Endodermal cell (in vitro differentiated cells): ENCODE measurements at regions not wholly inside any gene's neighbourhood (a gene's known extent, or its start where the extent isn't known, plus 50 kb on each side); places are given as distances from the start of the nearest gene placed in this dataset.

Source experiments
- DNase-seq: peaks from one replicate; pipeline ENCODE4 v3.0.0-alpha.2; 2017
- H3K27ac ChIP-seq: 2 replicates; pipeline ENCODE4 v1.5.1; 2013; ENCODE audit warnings: mild to moderate bottlenecking, low read depth, low read length, moderate library complexity
- H3K27me3 ChIP-seq: 2 replicates; pipeline ENCODE4 v1.6.1; 2013; ENCODE audit warnings: mild to moderate bottlenecking, low read length, moderate library complexity; ENCODE audit not compliant: insufficient read depth, control insufficient read depth, poor library complexity, severe bottlenecking
- H3K36me3 ChIP-seq: 2 replicates; pipeline ENCODE4 v1.7.0; 2013; ENCODE audit warnings: mild to moderate bottlenecking, low read length, moderate library complexity; ENCODE audit not compliant: control insufficient read depth, insufficient read depth
- H3K4me1 ChIP-seq: one replicate; pipeline ENCODE4 v1.7.0; 2013; ENCODE audit warnings: low read length; ENCODE audit not compliant: control insufficient read depth, insufficient read depth
- H3K4me3 ChIP-seq: 2 replicates; pipeline ENCODE4 v1.5.1; 2013; ENCODE audit warnings: mild to moderate bottlenecking, low read length, moderate library complexity
- H3K9ac ChIP-seq: 2 replicates; pipeline ENCODE4 v1.6.1; 2013; ENCODE audit warnings: mild to moderate bottlenecking, low read length, moderate library complexity; ENCODE audit not compliant: poor library complexity, severe bottlenecking; ENCODE audit errors: extremely low read depth
- H3K9me3 ChIP-seq: 2 replicates; pipeline ENCODE4 v1.6.1; 2013; ENCODE audit warnings: mild to moderate bottlenecking, low read length, moderate library complexity; ENCODE audit not compliant: control insufficient read depth
- H3K27ac Mint-ChIP-seq: 2 replicates; pipeline ENCODE4 v1.8.0; 2020; ENCODE audit warnings: mixed read lengths
- H3K27me3 Mint-ChIP-seq: 2 replicates; pipeline ENCODE4 v1.8.0; 2021; ENCODE audit warnings: mild to moderate bottlenecking, mixed read lengths; ENCODE audit not compliant: insufficient read depth
- H3K36me3 Mint-ChIP-seq: 2 replicates; pipeline ENCODE4 v1.8.0; 2020; ENCODE audit warnings: low read depth, mixed read lengths
- H3K4me1 Mint-ChIP-seq: 2 replicates; pipeline ENCODE4 v1.8.0; 2020; ENCODE audit warnings: mixed read lengths
- H3K4me3 Mint-ChIP-seq: 2 replicates; pipeline ENCODE4 v1.8.0; 2020; ENCODE audit warnings: mild to moderate bottlenecking, moderate library complexity, mixed read lengths
- H3K9me3 Mint-ChIP-seq: 2 replicates; pipeline ENCODE4 v1.8.0; 2020; ENCODE audit warnings: mild to moderate bottlenecking, mixed read lengths
- CTCF ChIP-seq: fragments of 200-600 bp; sonication (generic); conservative IDR thresholded peaks from 2 replicates; pipeline ENCODE4 v1.5.0; 2021; ENCODE audit warnings: antibody characterized with exemption, mild to moderate bottlenecking
- WGBS, 2 experiments: methylation state at CpG; one replicate each; pipeline versions ENCODE4 v1.1.5 to v1.1.7; 2013; ENCODE audit warnings: missing lambda C conversion rate in 2 of 2, mixed read lengths in 1 of 2; ENCODE audit not compliant: insufficient coverage in 1 of 2, insufficient read length in 1 of 2; 5-methylcytosine and 5-hydroxymethylcytosine counted together

GRCh38 chr6:150314230-150315188 is 54.3 kb upstream of the IYD start:
- Histone ChIP-seq H3K9ac (no peak overlapping the region), H3K4me3 (no peak overlapping the region), H3K36me3 (no peaks in the 10 kb centered on the region), H3K27ac (no peak overlapping the region), H3K9me3 (no peaks in the 10 kb centered on the region), H3K27me3 (no peaks in the 10 kb centered on the region), H3K4me1 (no peaks in the 10 kb centered on the region)
- peaks cover 6% of the 10 kb centered on the region for H3K27me3 Mint-ChIP-seq
- no peaks in the 10 kb centered on the region for H3K36me3 Mint-ChIP-seq
- H3K27ac Mint-ChIP-seq = no peak overlapping the region
- no peaks in the 10 kb centered on the region for H3K9me3 Mint-ChIP-seq
- no peak for DNase-seq
- no peak for TF ChIP-seq CTCF
- H3K4me1 Mint-ChIP-seq = peaks cover 6% of the 10 kb centered on the region
- no peak overlapping the region for H3K4me3 Mint-ChIP-seq
- 86 to 100% methylated on average over 4 to 5 of the region's 5 CpGs for WGBS, 2 experiments

- 80 to 94% methylated on average over 1 to 4 of the region's 4 CpGs for WGBS, 2 experiments
- Mint-ChIP-seq H3K4me1 (peaks cover 18% of the 10 kb centered on the region), H3K27ac (no peak overlapping the region), H3K36me3 (no peaks in the 10 kb centered on the region), H3K27me3 (peaks cover 6% of the 10 kb centered on the region), H3K4me3 (no peak overlapping the region), H3K9me3 (no peaks in the 10 kb centered on the region)
- Histone ChIP-seq H3K9me3 (no peaks in the 10 kb centered on the region), H3K27me3 (no peaks in the 10 kb centered on the region), H3K4me3 (no peak overlapping the region), H3K36me3 (no peaks in the 10 kb centered on the region), H3K9ac (no peak overlapping the region), H3K4me1 (peaks cover 3% of the 10 kb centered on the region), H3K27ac (no peak overlapping the region)
- DNase-seq = no peak
- no peak for TF ChIP-seq CTCF
Measured at GRCh38 chr6:150315626-150316025, 53.2 kb upstream of the IYD start.

GRCh38 chr6:150316936-150317335 is 51.9 kb upstream of the IYD start:
- H3K36me3 Mint-ChIP-seq = no peaks in the 10 kb centered on the region
- Histone ChIP-seq H3K4me3 (no peak overlapping the region), H3K27ac (no peak overlapping the region), H3K9me3 (no peaks in the 10 kb centered on the region), H3K9ac (no peak overlapping the region), H3K27me3 (no peaks in the 10 kb centered on the region), H3K4me1 (peaks cover 3% of the 10 kb centered on the region), H3K36me3 (no peaks in the 10 kb centered on the region)
- H3K27ac Mint-ChIP-seq = no peak overlapping the region
- no peak overlapping the region for H3K4me3 Mint-ChIP-seq
- TF ChIP-seq CTCF = no peak
- peaks cover 23% of the 10 kb centered on the region for H3K4me1 Mint-ChIP-seq
- no peaks in the 10 kb centered on the region for H3K9me3 Mint-ChIP-seq
- H3K27me3 Mint-ChIP-seq = peaks cover 4% of the 10 kb centered on the region
- WGBS, 2 experiments = 94 to 95% methylated on average over 5 of the region's 5 CpGs
- no peak for DNase-seq
